ENCODE measurements at regions not wholly inside any gene's neighbourhood (a gene's known extent, or its start where the extent isn't known, plus 50 kb on each side); places are given as distances from the start of the nearest gene placed in this dataset.

GRCh38 chr9:134227451-134228411, 63.4 kb upstream of the RNU6ATAC start:
- no peak for DNase-seq (ENCODE audit: low read depth in 2 of 2)

GRCh38 chr9:134228649-134229048, 64.3 kb upstream of the RNU6ATAC start:
- DNase-seq (ENCODE audit: low read depth in 2 of 2) = no peak

GRCh38 chr9:134229466-134230091, 65.2 kb upstream of the RNU6ATAC start:
- DNase-seq (ENCODE audit: low read depth in 2 of 2) = no peak

- DNase-seq (ENCODE audit: low read depth in 2 of 2) = no peak
Observed at GRCh38 chr9:134230092-134230941, 66.0 kb upstream of the RNU6ATAC start.

- DNase-seq (ENCODE audit: low read depth in 2 of 2) = no peak
Observed at GRCh38 chr9:134230942-134231325, 66.6 kb upstream of the RNU6ATAC start.

GRCh38 chr9:134231330-134231745, 67.0 kb upstream of the RNU6ATAC start:
- no peak for DNase-seq (ENCODE audit: low read depth in 2 of 2)

GRCh38 chr9:134231767-134232166, 67.4 kb upstream of the RNU6ATAC start:
- no peak for DNase-seq (ENCODE audit: low read depth in 2 of 2)

GRCh38 chr9:134233022-134233421, 68.7 kb upstream of the RNU6ATAC start:
- DNase-seq (ENCODE audit: low read depth in 2 of 2) = no peak

GRCh38 chr9:134234001-134234660, 69.8 kb upstream of the RNU6ATAC start:
- no peak for DNase-seq (ENCODE audit: low read depth in 2 of 2)

GRCh38 chr9:134234687-134235359, 70.5 kb upstream of the RNU6ATAC start:
- no peak for DNase-seq (ENCODE audit: low read depth in 2 of 2)

- DNase-seq (ENCODE audit: low read depth in 2 of 2) = no peak
Observed at GRCh38 chr9:134235366-134235765, 71.0 kb upstream of the RNU6ATAC start.

GRCh38 chr9:134236001-134236421, 71.6 kb upstream of the RNU6ATAC start:
- no peak for DNase-seq (ENCODE audit: low read depth in 2 of 2)

GRCh38 chr9:134236935-134237629, 72.7 kb upstream of the RNU6ATAC start:
- no peak for DNase-seq (ENCODE audit: low read depth in 2 of 2)

GRCh38 chr9:134237630-134238265, 73.4 kb upstream of the RNU6ATAC start:
- no peak for DNase-seq (ENCODE audit: low read depth in 2 of 2)

GRCh38 chr9:134239130-134239903, 75.0 kb upstream of the RNU6ATAC start:
- DNase-seq (ENCODE audit: low read depth in 2 of 2) = no peak

GRCh38 chr9:134239939-134240338, 75.6 kb upstream of the RNU6ATAC start:
- DNase-seq (ENCODE audit: low read depth in 2 of 2) = no peak

GRCh38 chr9:134240361-134240760, 76.0 kb upstream of the RNU6ATAC start:
- no peak for DNase-seq (ENCODE audit: low read depth in 2 of 2)

- DNase-seq (ENCODE audit: low read depth in 2 of 2) = no peak
Observed at GRCh38 chr9:134242706-134243105, 78.3 kb upstream of the RNU6ATAC start.
